Gastrocnemius medialis (tissue), 4 donors: ENCODE measurements at regions not wholly inside any gene's neighbourhood (a gene's known extent, or its start where the extent isn't known, plus 50 kb on each side); places are given as distances from the start of the nearest gene placed in this dataset.

Experiments used
- ATAC-seq, 2 donors: fragments of 150-250 bp; one replicate each; pipeline ENCODE4 v1.9.1; 2016
- DNase-seq, 2 donors: peaks; one replicate each; pipeline ENCODE4 v3.0.0-alpha.2; 2019
- H3K27ac ChIP-seq, 4 donors: fragments of 200-600 bp; sonication (generic); 1 replicate in 1 of 4; 2 replicates in 3 of 4; pipeline ENCODE4 v1.5.1; 2016 to 2018; ENCODE audit warnings: mild to moderate bottlenecking in 2 of 4, moderate library complexity in 1 of 4
- H3K27me3 ChIP-seq, 3 donors: fragments of 200-600 bp; sonication (generic) in 2 of 3; 1 replicate in 1 of 3; 2 replicates in 2 of 3; pipeline versions ENCODE4 v1.5.1 to v1.6.0; 2016 to 2019; ENCODE audit warnings: mild to moderate bottlenecking in 1 of 3, moderate library complexity in 1 of 3
- H3K36me3 ChIP-seq, 2 donors: fragments of 200-600 bp; sonication (generic) in 1 of 2; one replicate each; pipeline ENCODE4 v1.5.1; 2017 to 2018
- H3K4me1 ChIP-seq, 2 donors: fragments of 200-600 bp; sonication (generic) in 1 of 2; one replicate each; pipeline ENCODE4 v1.5.1; 2016 to 2017; ENCODE audit warnings: mild to moderate bottlenecking in 2 of 2
- H3K4me3 ChIP-seq, 4 donors: fragments of 200-600 bp; sonication (generic) in 3 of 4; 1 replicate in 1 of 4; 2 replicates in 3 of 4; pipeline ENCODE4 v1.5.1; 2016 to 2019; ENCODE audit warnings: mild to moderate bottlenecking in 2 of 4
- H3K9me3 ChIP-seq, 3 donors: fragments of 200-600 bp; sonication (generic) in 2 of 3; 1 replicate in 1 of 3; 2 replicates in 2 of 3; pipeline ENCODE4 v1.5.1; 2016 to 2019
- CTCF ChIP-seq, 5 experiments: fragments of 450-650 bp in 3 of 5; fragments of 200-600 bp in 2 of 5; sonication (generic) in 2 of 5; IDR thresholded peaks in 4 of 5; conservative IDR thresholded peaks in 1 of 5; 1 replicate in 4 of 5; 2 replicates in 1 of 5; pipeline ENCODE4 v1.5.1; 2016 to 2019; ENCODE audit warnings: antibody characterized with exemption in 5 of 5, mild to moderate bottlenecking in 3 of 5, moderate library complexity in 3 of 5
- POLR2A ChIP-seq, 2 donors: fragments of 450-650 bp; IDR thresholded peaks; one replicate each; pipeline ENCODE4 v1.6.1; 2017; ENCODE audit warnings: antibody characterized with exemption in 2 of 2, mild to moderate bottlenecking in 2 of 2, moderate library complexity in 2 of 2
- in situ Hi-C, 4 donors: fragments of 200-750 bp; cut with MboI; loops; one replicate each; pipeline versions ENCODE4 v1.15.0 to v1.8.0; 2017; ENCODE audit warnings: low sequenced_read_pairs in 4 of 4
- intact Hi-C: fragments of 100-400 bp; cut with DNase I; formaldehyde crosslinking; loops from one replicate; pipeline ENCODE4 v1.15.1; 2023; ENCODE audit warnings: low total_unique reads

DNA sequence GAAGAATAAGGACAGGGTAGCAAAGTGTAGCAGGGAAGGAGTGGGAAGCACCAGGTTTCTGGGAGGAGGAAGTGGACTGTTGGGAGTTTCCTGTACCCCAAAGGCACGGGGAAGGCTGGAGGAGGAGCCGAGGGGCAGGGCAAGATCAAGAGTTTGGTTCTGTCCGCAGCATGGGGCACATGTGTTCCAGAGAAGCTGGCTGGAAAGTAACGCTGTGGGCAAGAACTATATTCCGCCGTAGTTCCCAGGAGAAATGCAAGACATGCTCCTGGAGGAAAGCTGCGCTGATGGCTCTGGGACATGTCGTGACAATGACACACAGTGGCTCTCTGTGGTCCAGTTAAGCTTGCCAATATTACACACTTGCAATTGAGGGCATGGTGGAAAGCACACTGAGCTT, 51.7 kb upstream of the KPNA3 start:
- DNase-seq (no peak), ATAC-seq (no peak)
- Histone ChIP-seq H3K27ac (no peak overlapping the region), H3K27me3 (no peaks in the 10 kb centered on the region), H3K4me1 (no peaks in the 10 kb centered on the region), H3K9me3 (no peaks in the 10 kb centered on the region), H3K36me3 (no peaks in the 10 kb centered on the region), H3K4me3 (no peak overlapping the region)
- intact Hi-C loops: loop anchor here (10.0 kb wide), 1 partner anchor 109 kb away; no protein-coding TSS in a partner anchor
- TF ChIP-seq CTCF (IDR thresholded peaks at IDR 0.05 in 4 of 5, conservative IDR thresholded peaks at IDR 0.05 in 1 of 5): no peak
- no peak for TF ChIP-seq POLR2A (IDR thresholded peaks at IDR 0.05)
- in situ Hi-C loops: loop anchor here in 3 of 4 donors (10.0 kb wide), 2 partner anchors 169 to 189 kb away; no protein-coding TSS in a partner anchor
